Astrocyte of the spinal cord (primary cell): ENCODE measurements at regions not wholly inside any gene's neighbourhood (a gene's known extent, or its start where the extent isn't known, plus 50 kb on each side); places are given as distances from the start of the nearest gene placed in this dataset.

Experiments used
- DNase-seq: peaks from one replicate; pipeline ENCODE4 v3.0.0; 2011; ENCODE audit warnings: low read depth, low spot score
- H3K4me3 ChIP-seq: 2 replicates; pipeline ENCODE4 v1.5.1; 2011; ENCODE audit warnings: low read depth, mild to moderate bottlenecking, low read length, moderate library complexity
- in situ Hi-C: cut with HindIII; loops from 2 replicates; pipeline ENCODE4 v1.10.0; 2017; ENCODE audit warnings: low sequenced_read_pairs
- TF ChIP-seq, protein P1 (sequence below): IDR thresholded peaks from 2 replicates; pipeline ENCODE4 v1.5.1; 2012; ENCODE audit warnings: low read depth, mild to moderate bottlenecking, low read length, inconsistent platforms

DNA sequence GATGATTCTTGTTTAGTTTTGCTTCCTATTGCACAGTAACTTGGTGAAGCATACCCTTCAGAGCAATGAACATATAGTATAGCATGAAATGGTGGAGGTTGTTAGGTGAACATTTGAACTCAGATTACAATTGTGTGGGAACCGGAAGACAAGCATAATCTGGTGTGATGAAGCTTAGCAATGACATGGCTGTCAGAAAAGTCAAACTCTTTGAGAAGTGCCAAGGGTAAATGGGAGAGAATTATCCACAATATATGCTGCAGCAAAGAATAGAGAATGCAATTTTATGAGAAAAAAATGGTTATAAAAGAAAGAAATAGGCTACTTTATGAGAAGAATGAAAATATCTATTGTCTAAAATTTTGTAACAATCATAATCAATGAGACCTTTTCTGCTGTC lies 1536.7 kb downstream of the SI start:
- TF ChIP-seq, protein P1, sequence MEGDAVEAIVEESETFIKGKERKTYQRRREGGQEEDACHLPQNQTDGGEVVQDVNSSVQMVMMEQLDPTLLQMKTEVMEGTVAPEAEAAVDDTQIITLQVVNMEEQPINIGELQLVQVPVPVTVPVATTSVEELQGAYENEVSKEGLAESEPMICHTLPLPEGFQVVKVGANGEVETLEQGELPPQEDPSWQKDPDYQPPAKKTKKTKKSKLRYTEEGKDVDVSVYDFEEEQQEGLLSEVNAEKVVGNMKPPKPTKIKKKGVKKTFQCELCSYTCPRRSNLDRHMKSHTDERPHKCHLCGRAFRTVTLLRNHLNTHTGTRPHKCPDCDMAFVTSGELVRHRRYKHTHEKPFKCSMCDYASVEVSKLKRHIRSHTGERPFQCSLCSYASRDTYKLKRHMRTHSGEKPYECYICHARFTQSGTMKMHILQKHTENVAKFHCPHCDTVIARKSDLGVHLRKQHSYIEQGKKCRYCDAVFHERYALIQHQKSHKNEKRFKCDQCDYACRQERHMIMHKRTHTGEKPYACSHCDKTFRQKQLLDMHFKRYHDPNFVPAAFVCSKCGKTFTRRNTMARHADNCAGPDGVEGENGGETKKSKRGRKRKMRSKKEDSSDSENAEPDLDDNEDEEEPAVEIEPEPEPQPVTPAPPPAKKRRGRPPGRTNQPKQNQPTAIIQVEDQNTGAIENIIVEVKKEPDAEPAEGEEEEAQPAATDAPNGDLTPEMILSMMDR, result no peak
- in situ Hi-C loops, result no loop called here
- H3K4me3 ChIP-seq, result no peak overlapping the region
- no peak for DNase-seq

DNA sequence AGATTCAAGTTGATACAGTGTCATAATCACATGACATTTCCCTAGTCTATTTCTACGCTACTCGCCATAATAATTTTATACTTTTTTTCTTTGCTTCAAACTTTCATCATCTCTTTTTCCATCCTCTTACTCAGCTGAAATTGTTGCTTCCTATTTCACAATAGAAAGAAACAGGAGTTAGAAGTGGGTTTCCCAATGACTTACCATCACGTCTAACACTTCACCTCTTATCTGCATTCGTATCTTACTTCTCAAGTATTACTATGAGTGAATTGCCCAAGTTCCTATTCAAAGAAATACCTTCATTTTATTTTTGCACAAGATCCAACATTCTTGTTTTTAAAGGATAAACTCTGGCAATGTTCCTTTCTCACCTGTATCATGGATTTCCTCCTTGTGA lies 1539.9 kb downstream of the SI start:
- no peak overlapping the region for H3K4me3 ChIP-seq
- TF ChIP-seq, protein P1, result no peak
- no peak for DNase-seq
- in situ Hi-C loops, result no loop called here

DNA sequence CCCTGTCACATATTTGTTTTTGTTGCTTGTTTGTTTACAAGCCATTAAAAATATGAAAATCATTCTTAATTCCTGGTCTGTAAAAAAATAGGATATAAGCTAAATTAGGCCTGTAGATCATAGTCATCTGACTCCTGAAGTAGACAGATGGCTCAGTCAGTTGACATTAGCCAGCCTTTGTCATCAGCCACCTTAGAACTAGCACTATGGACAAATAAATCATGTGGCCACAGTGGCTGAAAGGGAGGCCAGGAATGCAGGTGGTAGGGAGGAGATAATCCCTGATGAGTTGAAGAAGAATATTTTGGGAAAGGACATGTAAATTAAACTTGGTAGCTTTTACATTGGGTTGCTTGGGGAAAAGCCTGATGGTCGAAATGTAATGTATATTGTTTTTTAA lies 1544.9 kb downstream of the SI start:
- in situ Hi-C loops, result no loop called here
- TF ChIP-seq, protein P1, result no peak
- DNase-seq, result no peak
- H3K4me3 ChIP-seq, result no peak overlapping the region

DNA sequence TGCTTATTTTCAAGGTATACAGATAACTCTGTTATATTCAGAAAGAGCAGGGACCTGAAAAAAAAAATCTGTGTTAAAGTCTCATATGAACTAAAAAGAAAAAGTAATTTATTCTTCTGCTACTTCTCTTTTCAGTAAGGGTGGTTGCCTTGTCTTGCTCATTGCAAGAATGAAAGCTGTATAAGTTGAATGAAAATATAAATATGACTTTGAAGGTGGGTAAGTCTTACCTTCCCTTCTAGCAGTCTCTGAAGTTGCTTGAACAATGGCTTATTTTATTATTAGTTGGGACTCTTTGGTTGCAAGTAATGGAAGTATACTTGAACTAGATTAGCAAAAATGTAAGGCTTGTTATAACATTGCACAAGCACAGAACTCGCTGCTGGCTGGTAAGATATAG lies 1554.9 kb downstream of the SI start:
- TF ChIP-seq, protein P1, result no peak
- in situ Hi-C loops, result no loop called here
- no peak overlapping the region for H3K4me3 ChIP-seq
- DNase-seq, result no peak

DNA sequence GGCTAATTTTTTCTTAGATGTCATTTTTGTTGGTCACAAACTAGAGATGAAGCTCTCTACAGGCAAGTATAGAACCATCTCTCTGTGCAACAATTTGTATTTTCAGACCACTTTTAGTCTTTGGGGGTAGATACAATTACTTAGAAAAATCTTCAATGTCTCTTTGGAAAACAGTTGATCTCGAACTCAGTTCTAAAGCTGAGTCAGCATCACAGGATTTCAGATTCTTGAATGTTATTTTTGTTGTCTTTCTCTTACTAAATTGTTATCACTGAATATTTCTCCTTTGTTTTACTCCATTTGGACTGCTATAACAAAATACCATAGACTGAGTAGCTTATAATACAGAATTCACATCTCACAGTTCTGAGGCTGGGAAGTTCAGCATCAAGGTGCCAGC lies 1557.0 kb downstream of the SI start:
- TF ChIP-seq, protein P1, result no peak

DNA sequence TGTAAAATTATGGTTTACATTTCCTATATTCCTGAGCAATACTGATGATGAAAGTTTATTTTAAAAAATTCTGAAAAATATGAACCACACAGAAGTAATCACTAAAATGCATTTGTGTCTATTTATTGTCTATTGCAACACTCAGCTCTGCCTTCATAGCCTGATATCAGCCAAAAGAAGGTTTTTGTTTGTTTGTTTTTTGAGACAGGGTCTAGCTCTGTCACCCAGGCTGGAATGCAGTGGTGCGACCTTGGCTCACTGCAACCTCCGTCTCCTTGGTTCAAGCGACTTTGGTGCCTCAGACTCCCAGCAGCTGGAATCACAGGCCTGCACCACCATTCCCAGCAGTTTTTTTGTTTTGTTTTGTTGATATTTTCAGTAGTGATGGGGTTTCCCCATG lies 1560.2 kb downstream of the SI start:
- TF ChIP-seq, protein P1, result no peak
- no peak overlapping the region for H3K4me3 ChIP-seq
- DNase-seq, result no peak
- in situ Hi-C loops, result no loop called here

More for the DNA sequence above, 1557.0 kb downstream of the SI start:
- no peak overlapping the region for H3K4me3 ChIP-seq
- no peak for DNase-seq
- in situ Hi-C loops, result no loop called here

DNA sequence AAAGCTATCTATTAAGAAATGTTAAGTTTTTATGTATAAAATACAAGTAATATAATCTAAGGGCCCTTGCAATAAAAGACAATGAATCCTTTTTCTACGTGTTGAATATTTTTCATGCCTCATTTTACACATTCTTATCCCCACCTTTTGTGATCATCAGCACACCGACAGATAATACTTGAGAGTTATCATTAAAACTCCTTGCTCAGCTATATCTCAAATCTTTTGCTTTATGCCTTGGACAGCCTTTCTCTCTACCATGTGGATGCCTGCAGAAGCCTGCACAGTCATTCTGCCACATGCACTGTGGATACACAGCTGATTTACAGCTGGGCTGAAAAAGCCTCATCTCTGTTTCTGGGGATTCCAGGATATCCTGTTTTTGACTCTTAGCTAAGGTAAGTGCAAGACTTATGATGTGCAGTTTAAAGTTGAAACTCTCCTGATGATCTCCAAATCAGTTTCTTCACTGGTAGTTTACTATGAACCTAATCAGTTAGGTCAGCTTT lies 1565.1 kb downstream of the SI start:
- TF ChIP-seq, protein P1, result no peak
- no peak for DNase-seq

More for the DNA sequence above, 1565.1 kb downstream of the SI start:
- H3K4me3 ChIP-seq, result no peak overlapping the region
- in situ Hi-C loops, result no loop called here
